ENCODE measurements at regions not wholly inside any gene's neighbourhood (a gene's known extent, or its start where the extent isn't known, plus 50 kb on each side); places are given as distances from the start of the nearest gene placed in this dataset.

DNA sequence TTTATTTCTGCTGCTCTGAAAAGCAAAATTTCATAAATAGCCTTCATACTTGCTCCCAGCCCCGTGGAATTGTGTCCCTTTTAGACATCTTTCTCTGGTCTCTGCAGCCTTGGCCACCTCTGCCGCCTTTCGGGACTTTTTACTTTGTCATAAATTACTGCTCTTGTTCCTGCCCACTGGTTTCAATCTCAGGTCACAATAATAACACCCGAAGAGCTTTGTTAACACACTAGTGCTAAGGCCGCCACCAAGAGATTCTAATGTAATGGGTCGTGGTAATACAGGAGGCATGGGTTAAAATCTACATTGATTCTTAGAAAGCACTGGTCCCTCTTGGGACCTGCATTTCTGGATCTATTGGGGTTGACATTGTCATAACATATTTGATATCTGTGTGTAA is 276.0 kb upstream of the VWC2 start:
- Histone ChIP-seq H3K23ac (ENCODE audit: low read depth, low read length) (no peak overlapping the region), H3K4me1 (ENCODE audit: control insufficient read depth, insufficient read depth, low read length) (no peaks in the 10 kb centered on the region), H3K56ac (ENCODE audit: extremely low read depth, insufficient read depth, low read length) (no peak overlapping the region), H3K36me3 (ENCODE audit: control insufficient read depth, insufficient read depth, low read length) (no peaks in the 10 kb centered on the region), H3K9me1 (ENCODE audit: insufficient read depth, low read length) (no peaks in the 10 kb centered on the region), H3K27ac (ENCODE audit: insufficient read depth, low read length) (no peak overlapping the region), H4K5ac (ENCODE audit: low read depth, low read length) (no peak overlapping the region), H2BK15ac (ENCODE audit: low read depth, low read length) (no peak overlapping the region), H3K14ac (replicated peaks; ENCODE audit: low read depth, low read length) (no peak overlapping the region), H2AK9ac (replicated peaks; ENCODE audit: low read depth, low read length, poor library complexity) (no peak overlapping the region), H4K8ac (ENCODE audit: low read depth in 2 of 2, low read length in 2 of 2) (no peak overlapping the region), H3K9me3 (ENCODE audit: control insufficient read depth, insufficient read depth, low read length) (peaks cover 4% of the 10 kb centered on the region), H2AFZ (replicated peaks; ENCODE audit: low read length, poor library complexity) (no peak overlapping the region), H3K27me3 (ENCODE audit: control insufficient read depth, insufficient read depth, low read length) (no peaks in the 10 kb centered on the region), H3K79me1 (ENCODE audit: low read depth in 1 of 2, low read length in 2 of 2) (no peaks in the 10 kb centered on the region), H4K91ac (ENCODE audit: insufficient read depth, low read depth, low read length) (no peak overlapping the region), H3K18ac (ENCODE audit: low read depth, low read length) (no peak overlapping the region), H3K9ac (ENCODE audit: low read depth, low read length) (no peak overlapping the region), H4K20me1 (ENCODE audit: insufficient read depth, low read length) (no peaks in the 10 kb centered on the region), H3K4me2 (ENCODE audit: low read depth, low read length) (no peak overlapping the region), H3K4ac (ENCODE audit: low read depth, low read length) (no peak overlapping the region), H3K4me3 (ENCODE audit: insufficient read depth, low read depth, low read length) (no peak overlapping the region), H2AK5ac (ENCODE audit: low read depth, low read length) (no peak overlapping the region), H2BK20ac (ENCODE audit: low read depth, low read length) (no peak overlapping the region), H2BK5ac (ENCODE audit: low read depth, low read length, poor library complexity, severe bottlenecking) (no peak overlapping the region), H2BK120ac (ENCODE audit: low read depth, low read length) (no peak overlapping the region)
- WGBS, 2 experiments (ENCODE audit: extremely low coverage in 2 of 2, insufficient read length in 1 of 2), result 0% methylated on average over 1 of the region's 6 CpGs; no CpG with 5 or more reads in 1 of the 2 experiments
- ATAC-seq (ENCODE audit: low read depth) (no peak), DNase-seq (no peak)
- ChIA-PET CTCF (no interaction called here), POLR2A (ENCODE audit: unreplicated experiment) (no interaction called here)
- dilution Hi-C loops (cut with HindIII; ENCODE audit: low sequenced_read_pairs, unreplicated experiment), result no loop called here
- no TSS peak for BruUV-seq (replicated peaks)
- TF ChIP-seq CEBPB (IDR thresholded peaks at IDR 0.05; ENCODE audit: low read depth, low read length) (no peak), SMC3 (IDR thresholded peaks at IDR 0.05; ENCODE audit: low read depth, low read length) (no peak), CHD1 (IDR thresholded peaks at IDR 0.05; ENCODE audit: low read depth, low read length) (no peak), MAZ (IDR thresholded peaks at IDR 0.05; ENCODE audit: borderline replicate concordance, low read depth, low read length) (no peak), MXI1 (IDR thresholded peaks at IDR 0.05; ENCODE audit: borderline replicate concordance, low read depth, low read length) (no peak), FOS (IDR thresholded peaks at IDR 0.05; ENCODE audit: low read depth, low read length) (no peak), RAD21 (IDR thresholded peaks at IDR 0.05; ENCODE audit: low read length) (no peak), MAFK (IDR thresholded peaks at IDR 0.05; ENCODE audit: low read depth, low read length) (no peak), NFE2L2 (IDR thresholded peaks at IDR 0.05; ENCODE audit: low read depth, low read length) (no peak), POLR2A (IDR thresholded peaks at IDR 0.05; ENCODE audit: low read depth, low read length) (no peak), RFX5 (IDR thresholded peaks at IDR 0.05; ENCODE audit: low read depth, low read length) (no peak), RCOR1 (IDR thresholded peaks at IDR 0.05; ENCODE audit: insufficient replicate concordance, low read length) (no peak), ELK1 (IDR thresholded peaks at IDR 0.05; ENCODE audit: borderline replicate concordance, low read depth, low read length) (no peak), BHLHE40 (IDR thresholded peaks at IDR 0.05; ENCODE audit: low read depth, low read length) (no peak)
- TF ChIP-seq, protein P1, sequence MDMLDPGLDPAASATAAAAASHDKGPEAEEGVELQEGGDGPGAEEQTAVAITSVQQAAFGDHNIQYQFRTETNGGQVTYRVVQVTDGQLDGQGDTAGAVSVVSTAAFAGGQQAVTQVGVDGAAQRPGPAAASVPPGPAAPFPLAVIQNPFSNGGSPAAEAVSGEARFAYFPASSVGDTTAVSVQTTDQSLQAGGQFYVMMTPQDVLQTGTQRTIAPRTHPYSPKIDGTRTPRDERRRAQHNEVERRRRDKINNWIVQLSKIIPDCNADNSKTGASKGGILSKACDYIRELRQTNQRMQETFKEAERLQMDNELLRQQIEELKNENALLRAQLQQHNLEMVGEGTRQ (IDR thresholded peaks at IDR 0.05; ENCODE audit: low read depth, low read length), result no peak
- TF ChIP-seq, protein P2, sequence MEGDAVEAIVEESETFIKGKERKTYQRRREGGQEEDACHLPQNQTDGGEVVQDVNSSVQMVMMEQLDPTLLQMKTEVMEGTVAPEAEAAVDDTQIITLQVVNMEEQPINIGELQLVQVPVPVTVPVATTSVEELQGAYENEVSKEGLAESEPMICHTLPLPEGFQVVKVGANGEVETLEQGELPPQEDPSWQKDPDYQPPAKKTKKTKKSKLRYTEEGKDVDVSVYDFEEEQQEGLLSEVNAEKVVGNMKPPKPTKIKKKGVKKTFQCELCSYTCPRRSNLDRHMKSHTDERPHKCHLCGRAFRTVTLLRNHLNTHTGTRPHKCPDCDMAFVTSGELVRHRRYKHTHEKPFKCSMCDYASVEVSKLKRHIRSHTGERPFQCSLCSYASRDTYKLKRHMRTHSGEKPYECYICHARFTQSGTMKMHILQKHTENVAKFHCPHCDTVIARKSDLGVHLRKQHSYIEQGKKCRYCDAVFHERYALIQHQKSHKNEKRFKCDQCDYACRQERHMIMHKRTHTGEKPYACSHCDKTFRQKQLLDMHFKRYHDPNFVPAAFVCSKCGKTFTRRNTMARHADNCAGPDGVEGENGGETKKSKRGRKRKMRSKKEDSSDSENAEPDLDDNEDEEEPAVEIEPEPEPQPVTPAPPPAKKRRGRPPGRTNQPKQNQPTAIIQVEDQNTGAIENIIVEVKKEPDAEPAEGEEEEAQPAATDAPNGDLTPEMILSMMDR (conservative IDR thresholded peaks at IDR 0.05; ENCODE audit: low read depth, low read length), result no peak
- intact Hi-C loops (cut with micrococcal nuclease), result no loop called here
- in situ Hi-C loops (cut with MboI; ENCODE audit: low sequenced_read_pairs), result no loop called here

Data from IMR-90 (cell line).